ENCODE measurements at regions not wholly inside any gene's neighbourhood (a gene's known extent, or its start where the extent isn't known, plus 50 kb on each side); places are given as distances from the start of the nearest gene placed in this dataset.

DNA sequence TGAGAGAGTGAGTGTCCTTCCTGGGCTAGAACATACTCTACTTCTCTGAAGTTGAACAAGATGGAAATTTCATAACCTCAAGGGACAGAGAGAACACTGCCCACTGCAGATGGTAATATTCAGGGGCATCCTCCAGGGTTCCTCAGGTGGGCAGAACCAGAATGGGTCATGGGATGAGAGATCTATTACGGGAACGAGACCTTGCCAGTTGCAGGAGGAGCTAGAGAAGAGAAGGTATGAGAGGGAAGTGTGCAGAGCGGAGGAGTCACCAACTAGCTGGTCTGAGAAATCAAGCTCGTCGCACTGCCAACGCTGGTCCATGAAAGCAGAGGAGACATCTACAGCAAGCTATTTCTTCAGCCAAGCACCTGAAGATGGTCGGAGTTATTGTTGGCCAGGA is 184.7 kb downstream of the TJP1 start:
- TF ChIP-seq, protein P1, sequence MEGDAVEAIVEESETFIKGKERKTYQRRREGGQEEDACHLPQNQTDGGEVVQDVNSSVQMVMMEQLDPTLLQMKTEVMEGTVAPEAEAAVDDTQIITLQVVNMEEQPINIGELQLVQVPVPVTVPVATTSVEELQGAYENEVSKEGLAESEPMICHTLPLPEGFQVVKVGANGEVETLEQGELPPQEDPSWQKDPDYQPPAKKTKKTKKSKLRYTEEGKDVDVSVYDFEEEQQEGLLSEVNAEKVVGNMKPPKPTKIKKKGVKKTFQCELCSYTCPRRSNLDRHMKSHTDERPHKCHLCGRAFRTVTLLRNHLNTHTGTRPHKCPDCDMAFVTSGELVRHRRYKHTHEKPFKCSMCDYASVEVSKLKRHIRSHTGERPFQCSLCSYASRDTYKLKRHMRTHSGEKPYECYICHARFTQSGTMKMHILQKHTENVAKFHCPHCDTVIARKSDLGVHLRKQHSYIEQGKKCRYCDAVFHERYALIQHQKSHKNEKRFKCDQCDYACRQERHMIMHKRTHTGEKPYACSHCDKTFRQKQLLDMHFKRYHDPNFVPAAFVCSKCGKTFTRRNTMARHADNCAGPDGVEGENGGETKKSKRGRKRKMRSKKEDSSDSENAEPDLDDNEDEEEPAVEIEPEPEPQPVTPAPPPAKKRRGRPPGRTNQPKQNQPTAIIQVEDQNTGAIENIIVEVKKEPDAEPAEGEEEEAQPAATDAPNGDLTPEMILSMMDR (IDR thresholded peaks at IDR 0.05; ENCODE audit: low read depth, low read length, missing input control), result no peak
- TF ChIP-seq FOXA1 (IDR thresholded peaks at IDR 0.05) (no peak), EGR1 (IDR thresholded peaks at IDR 0.05; ENCODE audit: low read depth in 2 of 2) (no peak), RXRA (IDR thresholded peaks at IDR 0.05) (no peak), RAD21 (IDR thresholded peaks at IDR 0.05) (no peak), TAF1 (conservative IDR thresholded peaks at IDR 0.05) (no peak), YY1 (IDR thresholded peaks at IDR 0.05) (no peak), NR2F2 (IDR thresholded peaks at IDR 0.05) (no peak)
- TF ChIP-seq, protein P2, sequence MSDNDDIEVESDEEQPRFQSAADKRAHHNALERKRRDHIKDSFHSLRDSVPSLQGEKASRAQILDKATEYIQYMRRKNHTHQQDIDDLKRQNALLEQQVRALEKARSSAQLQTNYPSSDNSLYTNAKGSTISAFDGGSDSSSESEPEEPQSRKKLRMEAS (IDR thresholded peaks at IDR 0.05), result no peak

All from liver (tissue), 3 donors.